GM23338 (cell line): ENCODE measurements at regions not wholly inside any gene's neighbourhood (a gene's known extent, or its start where the extent isn't known, plus 50 kb on each side); places are given as distances from the start of the nearest gene placed in this dataset.

Experiments used
- ATAC-seq: fragments of 200-7000 bp; cut with Tn5 transposase; 3 replicates; pipeline ENCODE4 v1.9.1; 2020
- DNase-seq: peaks from one replicate; pipeline ENCODE4 v3.0.0-alpha.2; 2015; ENCODE audit warnings: low spot score
- H2AFZ ChIP-seq: fragments of 200-600 bp; sonication (generic); 2 replicates; pipeline ENCODE4 v1.8.0; 2016; ENCODE audit warnings: antibody characterized with exemption, mild to moderate bottlenecking, moderate library complexity
- H3F3A ChIP-seq: fragments of 200-600 bp; sonication (generic); replicated peaks from 2 replicates; pipeline ENCODE4 v1.8.0; 2017; ENCODE audit warnings: antibody characterized with exemption, mixed run types, low read depth
- H3K27ac ChIP-seq: fragments of 200-600 bp; sonication (generic); 2 replicates; pipeline ENCODE4 v1.6.1; 2016; ENCODE audit warnings: low read depth
- H3K27me3 ChIP-seq: fragments of 200-600 bp; sonication (generic); 2 replicates; pipeline ENCODE4 v1.8.0; 2016; ENCODE audit warnings: mild to moderate bottlenecking, mixed run types, moderate library complexity; ENCODE audit not compliant: insufficient read depth
- H3K36me3 ChIP-seq: fragments of 200-600 bp; sonication (generic); 2 replicates; pipeline ENCODE4 v1.8.0; 2016; ENCODE audit warnings: mild to moderate bottlenecking; ENCODE audit not compliant: insufficient read depth
- H3K4me1 ChIP-seq: fragments of 200-600 bp; sonication (generic); 2 replicates; pipeline ENCODE4 v1.8.0; 2016; ENCODE audit warnings: mild to moderate bottlenecking, moderate library complexity; ENCODE audit not compliant: insufficient read depth
- H3K4me2 ChIP-seq: fragments of 200-600 bp; sonication (generic); 2 replicates; pipeline ENCODE4 v1.7.1; 2017; ENCODE audit warnings: mixed run types
- H3K4me3 ChIP-seq: fragments of 200-600 bp; sonication (generic); 2 replicates; pipeline ENCODE4 v1.6.1; 2016; ENCODE audit warnings: mixed run types
- H3K79me2 ChIP-seq: fragments of 200-600 bp; sonication (generic); replicated peaks from 2 replicates; pipeline ENCODE4 v1.8.0; 2017; ENCODE audit warnings: mild to moderate bottlenecking; ENCODE audit not compliant: insufficient read depth
- H3K9me2 ChIP-seq: fragments of 200-600 bp; sonication (generic); 2 replicates; pipeline ENCODE4 v1.8.0; 2017; ENCODE audit not compliant: insufficient read depth
- H4K20me1 ChIP-seq: fragments of 200-600 bp; sonication (generic); replicated peaks from 2 replicates; pipeline ENCODE4 v1.8.0; 2017; ENCODE audit warnings: mild to moderate bottlenecking; ENCODE audit not compliant: insufficient read depth
- H3K27ac Mint-ChIP-seq: 2 replicates; pipeline ENCODE4 v1.8.0; 2020; ENCODE audit warnings: inconsistent platforms, mild to moderate bottlenecking, moderate library complexity, mixed read lengths
- H3K27me3 Mint-ChIP-seq: 3 replicates; pipeline ENCODE4 v1.8.0; 2022; ENCODE audit warnings: low read depth, mild to moderate bottlenecking, moderate library complexity, mixed read lengths, inconsistent platforms; ENCODE audit not compliant: insufficient read depth, poor library complexity
- H3K36me3 Mint-ChIP-seq: 3 replicates; pipeline ENCODE4 v1.8.0; 2021; ENCODE audit warnings: low read depth, mild to moderate bottlenecking, inconsistent platforms, moderate library complexity, mixed read lengths
- H3K4me1 Mint-ChIP-seq: 3 replicates; pipeline ENCODE4 v1.8.0; 2020; ENCODE audit warnings: mild to moderate bottlenecking, inconsistent platforms, mixed read lengths
- H3K4me3 Mint-ChIP-seq: 3 replicates; pipeline ENCODE4 v1.8.0; 2021; ENCODE audit warnings: moderate library complexity, mild to moderate bottlenecking, inconsistent platforms, mixed read lengths
- H3K9me3 Mint-ChIP-seq: 3 replicates; pipeline ENCODE4 v1.8.0; 2020; ENCODE audit warnings: moderate library complexity, mild to moderate bottlenecking, inconsistent platforms, mixed read lengths
- CTCF ChIP-seq, 2 experiments: fragments of 200-600 bp in 1 of 2; sonication (generic) in 1 of 2; conservative IDR thresholded peaks; 2 replicates each; pipeline versions ENCODE4 v1.5.1 to v1.6.1; 2016 to 2017; ENCODE audit warnings: antibody characterized with exemption in 2 of 2, low read depth in 2 of 2, mild to moderate bottlenecking in 2 of 2, moderate library complexity in 1 of 2
- EZH2phosphoT487 ChIP-seq: fragments of 200-600 bp; sonication (generic); IDR thresholded peaks from one replicate; pipeline ENCODE4 v1.8.1; 2018; ENCODE audit warnings: antibody characterized with exemption; ENCODE audit not compliant: unreplicated experiment
- JUNB ChIP-seq: IDR thresholded peaks from one replicate; pipeline ENCODE4 v1.6.1; 2016; ENCODE audit warnings: antibody characterized with exemption; ENCODE audit not compliant: unreplicated experiment
- NANOG ChIP-seq: IDR thresholded peaks from 2 replicates; pipeline ENCODE4 v1.6.1; 2016; ENCODE audit warnings: antibody characterized with exemption, borderline replicate concordance
- POLR2AphosphoS5 ChIP-seq: IDR thresholded peaks from 2 replicates; pipeline ENCODE4 v1.6.1; 2016; ENCODE audit warnings: antibody characterized with exemption, low read depth
- ZNF114 ChIP-seq: fragments of 250-450 bp; sonication (Bioruptor Pico); IDR thresholded peaks from 2 replicates; pipeline ENCODE4 v1.5.0; 2020; ENCODE audit warnings: mild to moderate bottlenecking, moderate library complexity
- ZNF331 ChIP-seq: fragments of 250-450 bp; sonication (Bioruptor Pico); IDR thresholded peaks from 2 replicates; pipeline ENCODE4 v1.5.0; 2020; ENCODE audit warnings: low read depth, mild to moderate bottlenecking, moderate library complexity
- ZNF462 ChIP-seq: fragments of 250-450 bp; sonication (Bioruptor Pico); IDR thresholded peaks from 2 replicates; pipeline ENCODE4 v1.5.0; 2020; ENCODE audit warnings: mild to moderate bottlenecking, moderate library complexity
- TF ChIP-seq, protein P1 (sequence below): IDR thresholded peaks from 2 replicates; pipeline ENCODE4 v1.6.1; 2016; ENCODE audit warnings: antibody characterized with exemption

DNA sequence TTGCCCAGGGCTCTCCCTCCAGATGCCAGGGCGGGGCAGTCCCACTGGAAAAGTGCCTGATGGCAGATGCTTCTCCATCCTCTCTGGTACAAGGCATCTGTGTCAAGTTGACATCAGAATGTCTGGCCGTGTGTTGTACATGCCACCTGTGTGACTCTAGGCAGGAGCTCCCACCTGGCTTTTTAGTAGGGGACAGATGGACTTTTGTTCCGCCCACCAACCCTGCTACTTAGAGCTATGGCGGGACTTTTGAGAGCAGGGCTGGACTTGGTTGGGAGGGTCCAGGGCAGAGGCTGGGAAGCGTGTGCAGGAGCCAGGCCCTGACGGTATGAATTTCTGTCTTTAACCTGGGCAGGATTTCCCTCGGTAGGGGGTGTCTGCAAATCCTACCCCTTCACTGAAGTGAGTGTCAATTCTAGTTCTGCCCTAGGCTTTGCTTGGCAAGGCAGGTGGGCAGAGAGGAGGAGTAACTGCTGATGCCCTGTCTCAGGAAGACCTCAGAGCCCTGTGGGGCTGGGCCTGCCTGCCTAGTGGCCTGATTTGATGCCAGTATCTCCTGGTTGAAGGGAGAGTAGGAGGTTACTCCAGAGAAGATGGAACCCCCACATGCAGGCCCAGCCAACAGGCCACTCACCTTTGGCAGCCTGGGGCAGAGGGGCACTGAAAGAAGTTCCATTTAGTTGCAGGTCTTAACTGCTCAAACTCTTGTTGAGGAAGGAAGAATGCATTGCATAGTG lies 99.1 kb downstream of the PJA1 start:
- Histone ChIP-seq H3K27ac (no peak overlapping the region), H3F3A (no peaks in the 10 kb centered on the region), H3K79me2 (no peaks in the 10 kb centered on the region), H3K4me3 (no peak overlapping the region), H3K4me1 (no peaks in the 10 kb centered on the region), H2AFZ (no peak overlapping the region), H3K27me3 (no peaks in the 10 kb centered on the region), H3K9me2 (no peaks in the 10 kb centered on the region), H3K4me2 (no peak overlapping the region), H3K36me3 (no peaks in the 10 kb centered on the region), H4K20me1 (no peaks in the 10 kb centered on the region)
- TF ChIP-seq JUNB, result no peak
- no peak for TF ChIP-seq POLR2AphosphoS5
- no peak for TF ChIP-seq CTCF (conservative IDR thresholded peaks at IDR 0.05; ENCODE audit: low read depth in 2 of 2)
- Mint-ChIP-seq H3K36me3 (no peaks in the 10 kb centered on the region), H3K27me3 (peaks cover 11% of the 10 kb centered on the region), H3K4me3 (no peak overlapping the region), H3K9me3 (no peaks in the 10 kb centered on the region; the same call in 2 of the 3 replicates), H3K4me1 (no peaks in the 10 kb centered on the region; the same call in 2 of the 3 replicates), H3K27ac (no peak overlapping the region)
- no peak for ATAC-seq
- no peak for DNase-seq

- no peaks in the 10 kb centered on the region for H3K4me1 ChIP-seq
- no peak overlapping the region for H3K4me2 ChIP-seq
- no peak overlapping the region for H3K4me3 Mint-ChIP-seq
- H3F3A ChIP-seq, result no peaks in the 10 kb centered on the region
- H3K36me3 Mint-ChIP-seq, result no peaks in the 10 kb centered on the region
- peaks cover 10% of the 10 kb centered on the region for H3K27me3 Mint-ChIP-seq
- no peaks in the 10 kb centered on the region for H3K79me2 ChIP-seq
- H4K20me1 ChIP-seq, result no peaks in the 10 kb centered on the region
- H3K9me3 Mint-ChIP-seq, result no peaks in the 10 kb centered on the region; the same call in 2 of the 3 replicates
- no peak overlapping the region for H2AFZ ChIP-seq
- H3K4me1 Mint-ChIP-seq, result no peaks in the 10 kb centered on the region; the same call in 2 of the 3 replicates
- no peaks in the 10 kb centered on the region for H3K27me3 ChIP-seq
- no peaks in the 10 kb centered on the region for H3K9me2 ChIP-seq
- H3K36me3 ChIP-seq, result no peaks in the 10 kb centered on the region
- ATAC-seq (no peak), DNase-seq (no peak)
- no peak overlapping the region for H3K27ac ChIP-seq
- no peak overlapping the region for H3K4me3 ChIP-seq
- H3K27ac Mint-ChIP-seq, result no peak overlapping the region
- no peak for TF ChIP-seq ZNF331 (CRISPR knock-in tag)
- TF ChIP-seq NANOG, result no peak
- no peak for TF ChIP-seq JUNB
- no peak for TF ChIP-seq EZH2phosphoT487
- TF ChIP-seq ZNF114 (CRISPR knock-in tag), result no peak
- TF ChIP-seq, protein P1, sequence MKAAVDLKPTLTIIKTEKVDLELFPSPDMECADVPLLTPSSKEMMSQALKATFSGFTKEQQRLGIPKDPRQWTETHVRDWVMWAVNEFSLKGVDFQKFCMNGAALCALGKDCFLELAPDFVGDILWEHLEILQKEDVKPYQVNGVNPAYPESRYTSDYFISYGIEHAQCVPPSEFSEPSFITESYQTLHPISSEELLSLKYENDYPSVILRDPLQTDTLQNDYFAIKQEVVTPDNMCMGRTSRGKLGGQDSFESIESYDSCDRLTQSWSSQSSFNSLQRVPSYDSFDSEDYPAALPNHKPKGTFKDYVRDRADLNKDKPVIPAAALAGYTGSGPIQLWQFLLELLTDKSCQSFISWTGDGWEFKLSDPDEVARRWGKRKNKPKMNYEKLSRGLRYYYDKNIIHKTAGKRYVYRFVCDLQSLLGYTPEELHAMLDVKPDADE, result no peak
- no peak for TF ChIP-seq ZNF462 (CRISPR knock-in tag)
These were observed 99.8 kb downstream of the PJA1 start for GRCh38 chrX:69065451-69065850.
